Activated naive CD8-positive, alpha-beta T cell treated with anti-CD3 and anti-CD28 coated beads for 36 hours (primary cell): ENCODE measurements at regions not wholly inside any gene's neighbourhood (a gene's known extent, or its start where the extent isn't known, plus 50 kb on each side); places are given as distances from the start of the nearest gene placed in this dataset.

Source experiments
- DNase-seq: peaks from one replicate; pipeline ENCODE4 v3.0.0; 2021
- H3K27ac Mint-ChIP-seq: one replicate; pipeline ENCODE4 v1.8.0; 2022; ENCODE audit warnings: mild to moderate bottlenecking, moderate library complexity, mixed read lengths
- H3K27me3 Mint-ChIP-seq: one replicate; pipeline ENCODE4 v1.8.0; 2022; ENCODE audit warnings: mild to moderate bottlenecking, mixed read lengths
- H3K36me3 Mint-ChIP-seq: one replicate; pipeline ENCODE4 v1.8.0; 2021; ENCODE audit warnings: mild to moderate bottlenecking, mixed read lengths
- H3K4me1 Mint-ChIP-seq: one replicate; pipeline ENCODE4 v1.8.0; 2021; ENCODE audit warnings: mixed read lengths
- H3K4me3 Mint-ChIP-seq: one replicate; pipeline ENCODE4 v1.8.0; 2022; ENCODE audit warnings: mild to moderate bottlenecking, moderate library complexity, mixed read lengths
- H3K9me3 Mint-ChIP-seq: one replicate; pipeline ENCODE4 v1.8.0; 2022; ENCODE audit warnings: mixed read lengths

DNA sequence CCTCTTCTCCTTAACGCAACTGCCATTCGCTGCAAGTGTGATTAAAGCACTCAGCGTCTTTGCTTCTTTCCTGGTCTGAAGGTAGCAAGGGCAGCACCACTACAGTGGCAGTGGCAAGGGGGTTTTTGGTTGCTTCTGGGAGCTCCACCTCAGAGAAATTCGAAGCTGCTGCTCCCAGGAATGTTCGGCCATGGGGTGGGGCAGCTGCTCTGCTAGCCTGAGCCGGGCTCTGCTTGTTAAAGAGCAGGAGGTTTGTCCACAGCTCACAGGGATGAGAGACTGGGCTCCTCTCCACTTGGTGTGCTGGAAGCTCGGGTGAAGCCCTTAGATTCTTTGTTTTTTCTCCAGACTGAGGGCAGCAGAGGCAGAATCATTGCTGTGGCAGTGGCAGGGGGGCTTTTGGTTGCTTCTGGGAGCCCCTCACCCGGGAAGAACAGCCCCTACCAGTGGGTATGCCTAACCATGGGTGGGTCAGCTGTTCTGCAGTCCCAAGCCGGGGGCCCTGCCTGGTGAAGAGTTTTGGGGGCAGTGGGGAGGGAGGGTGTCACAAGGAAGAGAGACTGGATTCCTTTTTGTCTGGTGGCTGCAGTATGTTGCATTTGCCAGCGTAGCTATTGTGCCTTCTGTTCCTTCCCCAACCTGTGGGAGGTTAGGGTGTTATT, 340.2 kb downstream of the AEBP2 start:
- no peak for DNase-seq
- Mint-ChIP-seq H3K9me3 (peaks cover 1% of the 10 kb centered on the region), H3K27me3 (no peaks in the 10 kb centered on the region), H3K4me3 (no peak overlapping the region), H3K4me1 (no peaks in the 10 kb centered on the region), H3K36me3 (no peaks in the 10 kb centered on the region), H3K27ac (no peak overlapping the region)

DNA sequence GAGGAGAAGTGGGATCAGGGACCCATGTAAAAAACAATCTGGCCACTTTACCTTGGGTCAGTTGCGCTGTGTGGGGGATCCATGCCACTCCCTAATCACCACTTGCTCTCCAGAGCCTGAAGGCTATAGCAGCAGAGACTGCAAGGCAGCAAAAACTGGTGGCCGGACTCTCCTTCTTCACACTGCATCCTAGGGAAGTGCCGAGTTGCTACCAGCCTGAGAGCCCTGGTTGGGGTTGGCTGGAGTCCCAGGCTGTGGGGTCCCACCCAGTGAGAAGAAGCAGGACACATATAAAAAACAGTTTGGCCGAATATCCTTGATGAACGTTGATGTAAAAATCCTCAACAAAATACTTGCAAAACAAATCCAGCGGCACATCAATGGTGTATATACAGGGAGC, 341.2 kb downstream of the AEBP2 start:
- no peaks in the 10 kb centered on the region for H3K27me3 Mint-ChIP-seq
- H3K36me3 Mint-ChIP-seq = no peaks in the 10 kb centered on the region
- no peak for DNase-seq
- H3K9me3 Mint-ChIP-seq = peaks cover 1% of the 10 kb centered on the region
- H3K4me3 Mint-ChIP-seq = no peak overlapping the region
- H3K4me1 Mint-ChIP-seq = no peaks in the 10 kb centered on the region
- H3K27ac Mint-ChIP-seq = no peak overlapping the region

DNA sequence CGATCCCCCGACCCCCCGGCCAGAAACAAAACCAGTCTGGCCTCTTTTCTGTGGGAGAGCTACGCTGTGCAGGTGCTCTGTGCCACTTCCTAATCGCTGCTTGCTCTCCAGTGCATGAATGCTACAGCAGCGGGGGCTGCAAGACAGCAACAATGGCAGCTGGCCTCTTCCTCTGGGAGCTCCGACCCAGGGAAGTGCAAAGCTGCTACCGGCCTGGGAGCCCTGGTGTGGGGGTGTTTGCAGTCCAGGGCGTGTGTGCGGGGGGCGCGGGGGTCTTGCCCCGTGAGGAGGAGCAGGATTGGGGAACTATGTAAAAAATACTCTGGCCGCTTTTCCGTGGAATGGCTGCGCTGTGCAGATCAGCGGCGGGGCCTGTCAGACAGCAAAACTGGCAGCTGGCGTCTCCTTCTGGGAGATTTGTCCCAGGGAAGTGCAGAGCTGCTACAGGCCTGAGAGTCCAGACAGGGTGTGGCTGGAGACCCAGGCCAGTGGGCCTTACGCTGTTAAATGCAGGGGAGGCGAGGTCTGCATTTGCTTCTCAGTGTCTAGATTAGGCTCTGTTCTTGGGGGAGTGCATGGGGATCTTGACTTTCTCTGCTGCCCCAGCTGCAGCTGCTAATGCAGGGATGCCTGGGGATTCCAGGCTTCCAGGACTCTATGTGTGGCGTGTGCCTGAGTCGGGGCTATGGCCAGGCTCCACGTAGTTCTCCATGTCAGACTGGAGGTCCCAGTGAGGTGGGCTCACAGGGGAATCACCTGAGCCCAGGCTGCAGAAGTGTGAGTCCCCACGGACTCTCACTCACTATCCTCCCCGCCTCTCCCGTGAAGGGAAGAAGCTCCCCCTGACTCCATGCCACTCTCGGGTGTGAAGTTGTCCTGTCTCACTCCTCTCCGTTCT, 344.5 kb downstream of the AEBP2 start:
- no peaks in the 10 kb centered on the region for H3K27me3 Mint-ChIP-seq
- no peak for DNase-seq
- H3K4me1 Mint-ChIP-seq = no peaks in the 10 kb centered on the region
- H3K4me3 Mint-ChIP-seq = no peak overlapping the region
- H3K36me3 Mint-ChIP-seq = peaks cover 6% of the 10 kb centered on the region
- H3K9me3 Mint-ChIP-seq = peaks cover 14% of the 10 kb centered on the region
- no peak overlapping the region for H3K27ac Mint-ChIP-seq

DNA sequence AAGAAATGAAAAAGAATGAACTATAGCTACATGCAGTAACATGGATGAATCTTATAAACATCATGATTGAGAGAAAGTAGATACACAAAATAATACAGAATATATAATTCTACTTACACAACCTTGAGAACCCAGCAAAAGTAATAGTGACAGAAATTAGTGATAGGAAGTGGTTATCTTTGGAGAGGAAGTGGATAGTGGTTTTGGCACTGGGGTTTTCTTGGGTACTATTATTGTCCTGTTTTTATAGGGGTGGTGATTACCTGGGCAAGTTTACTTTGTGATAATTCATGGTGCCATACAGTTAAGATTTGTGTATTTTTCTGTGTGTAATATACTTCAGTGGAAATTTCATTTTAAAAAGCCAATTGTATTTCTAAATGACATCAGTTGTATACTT, 352.7 kb downstream of the AEBP2 start:
- no peak for DNase-seq
- Mint-ChIP-seq H3K27me3 (no peaks in the 10 kb centered on the region), H3K4me3 (no peak overlapping the region), H3K9me3 (peaks cover 9% of the 10 kb centered on the region), H3K4me1 (peaks cover 23% of the 10 kb centered on the region), H3K27ac (no peak overlapping the region), H3K36me3 (peaks cover 6% of the 10 kb centered on the region)

DNA sequence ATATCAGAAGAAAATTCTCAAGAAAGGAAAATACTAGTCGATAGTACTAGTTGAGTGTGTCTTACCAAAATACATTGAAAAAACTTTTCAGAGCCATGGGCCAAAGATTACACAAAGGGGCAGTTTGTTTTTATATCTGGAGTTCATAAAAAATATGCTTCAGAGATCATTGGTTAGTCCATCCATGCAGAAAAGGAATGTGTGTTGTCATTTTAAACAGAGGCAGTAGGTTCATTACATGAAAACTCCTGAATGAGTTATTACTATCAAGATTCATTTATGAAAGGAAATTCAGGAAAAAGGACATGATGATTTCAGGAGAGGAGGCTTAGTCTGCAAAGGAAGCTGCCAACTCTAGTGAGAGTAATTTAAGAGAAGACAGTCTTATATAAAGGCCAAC, 354.8 kb downstream of the AEBP2 start:
- no peak overlapping the region for H3K4me3 Mint-ChIP-seq
- peaks cover 3% of the 10 kb centered on the region for H3K9me3 Mint-ChIP-seq
- H3K36me3 Mint-ChIP-seq = no peaks in the 10 kb centered on the region
- peaks cover 23% of the 10 kb centered on the region for H3K4me1 Mint-ChIP-seq
- H3K27ac Mint-ChIP-seq = no peak overlapping the region
- H3K27me3 Mint-ChIP-seq = no peaks in the 10 kb centered on the region
- DNase-seq = no peak

DNA sequence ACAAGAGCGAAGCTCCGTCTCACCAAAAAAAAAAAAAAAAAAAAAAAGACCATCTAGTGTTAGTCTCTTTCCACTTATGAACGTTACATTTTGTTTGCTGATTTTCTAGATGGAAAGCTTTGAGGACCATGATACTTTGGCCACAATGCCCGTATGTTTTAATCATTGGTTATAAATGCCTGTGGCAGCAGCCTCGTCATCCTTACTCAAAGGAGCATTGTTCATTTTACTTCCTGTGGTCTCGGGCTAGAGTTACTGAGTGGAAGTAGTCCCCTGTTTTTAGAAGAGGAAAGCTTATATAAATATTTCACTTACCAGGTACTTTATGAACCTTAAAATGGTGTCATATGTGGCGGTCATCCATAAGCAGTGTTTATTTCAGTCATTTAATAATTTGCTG, 359.9 kb downstream of the AEBP2 start:
- DNase-seq = no peak
- no peaks in the 10 kb centered on the region for H3K27me3 Mint-ChIP-seq
- no peak overlapping the region for H3K4me3 Mint-ChIP-seq
- peaks cover 2% of the 10 kb centered on the region for H3K9me3 Mint-ChIP-seq
- no peak overlapping the region for H3K27ac Mint-ChIP-seq
- peaks cover 27% of the 10 kb centered on the region for H3K4me1 Mint-ChIP-seq
- no peaks in the 10 kb centered on the region for H3K36me3 Mint-ChIP-seq

DNA sequence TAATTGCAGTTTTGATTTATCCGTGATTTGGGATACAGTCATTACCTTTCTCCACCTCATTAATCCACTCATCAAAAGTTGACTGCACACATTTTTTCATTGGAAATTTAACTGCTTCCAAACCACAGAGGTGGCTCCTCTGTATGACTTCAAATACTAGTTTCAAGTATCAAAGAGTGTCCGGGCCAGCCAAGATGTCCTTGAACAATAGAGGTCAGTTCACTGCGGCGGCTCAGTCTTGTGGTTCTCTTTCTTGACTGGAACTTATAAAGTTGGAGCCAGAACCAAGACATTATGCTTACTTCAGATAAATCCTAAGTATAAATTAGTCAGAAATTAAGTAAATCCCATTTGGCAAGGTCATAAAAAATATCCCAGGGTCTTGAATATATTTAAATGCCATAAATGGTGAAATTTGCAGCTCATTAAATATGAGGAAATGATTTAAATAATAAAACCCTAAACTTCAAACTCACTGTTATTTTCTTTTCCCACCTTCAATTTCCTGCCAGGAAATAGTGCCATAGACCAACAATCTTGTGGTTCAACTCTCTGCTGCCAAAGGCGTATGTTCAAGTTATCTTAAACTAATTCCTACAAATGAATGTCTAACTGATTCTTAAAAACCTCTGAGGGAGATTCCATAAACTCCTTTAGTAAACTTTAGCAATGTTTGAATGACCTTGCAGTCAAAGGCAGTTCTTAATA, 360.8 kb downstream of the AEBP2 start:
- Mint-ChIP-seq H3K9me3 (peaks cover 2% of the 10 kb centered on the region), H3K27ac (peak overlapping the region; percentile 88), H3K4me3 (no peak overlapping the region), H3K27me3 (no peaks in the 10 kb centered on the region), H3K4me1 (peaks cover 27% of the 10 kb centered on the region), H3K36me3 (no peaks in the 10 kb centered on the region)
- no peak for DNase-seq

DNA sequence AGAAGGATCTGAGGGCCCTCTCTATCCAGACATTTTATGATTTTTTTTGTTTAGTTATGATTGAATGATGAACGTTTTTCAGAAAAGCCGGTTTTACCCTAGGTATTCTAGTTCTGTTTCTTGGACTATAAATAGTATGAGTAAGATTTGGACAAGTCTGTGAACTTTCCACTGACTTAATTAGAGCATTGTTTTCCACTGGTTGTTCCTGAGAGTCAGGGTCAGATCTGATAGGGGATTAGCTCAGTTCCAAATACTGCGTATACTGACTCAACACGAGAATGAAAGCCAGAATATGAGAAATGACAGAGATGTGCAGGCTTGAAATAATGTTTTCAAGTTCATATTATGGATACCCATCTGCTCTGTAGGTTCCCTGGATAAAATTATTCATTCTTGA, 361.6 kb downstream of the AEBP2 start:
- peak overlapping the region; percentile 83 for H3K27ac Mint-ChIP-seq
- DNase-seq = no peak
- no peaks in the 10 kb centered on the region for H3K36me3 Mint-ChIP-seq
- peaks cover 27% of the 10 kb centered on the region for H3K4me1 Mint-ChIP-seq
- no peak overlapping the region for H3K4me3 Mint-ChIP-seq
- H3K27me3 Mint-ChIP-seq = no peaks in the 10 kb centered on the region
- peaks cover 2% of the 10 kb centered on the region for H3K9me3 Mint-ChIP-seq

DNA sequence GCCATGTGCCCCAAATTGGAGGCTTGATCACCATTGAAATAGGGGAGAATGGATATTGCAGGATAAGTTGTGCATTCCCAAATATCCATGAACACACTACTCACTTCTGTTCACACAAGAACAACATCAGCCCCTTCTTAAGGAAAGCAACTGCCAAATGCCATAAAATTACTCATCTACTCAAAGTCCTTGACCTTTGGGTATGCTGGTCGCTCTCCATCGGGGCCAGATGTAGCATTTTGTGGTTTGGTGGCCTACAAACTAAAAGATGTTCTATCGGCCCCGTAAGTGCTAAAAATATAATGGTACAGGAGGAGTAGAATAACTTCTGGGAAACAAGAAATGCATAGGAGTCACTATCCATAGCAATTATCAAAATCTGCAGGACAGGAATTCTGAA, 362.6 kb downstream of the AEBP2 start:
- Mint-ChIP-seq H3K27me3 (no peaks in the 10 kb centered on the region), H3K4me1 (peaks cover 27% of the 10 kb centered on the region), H3K4me3 (no peak overlapping the region), H3K36me3 (no peaks in the 10 kb centered on the region), H3K27ac (peak overlapping the region; percentile 34), H3K9me3 (peaks cover 2% of the 10 kb centered on the region)
- DNase-seq = no peak

DNA sequence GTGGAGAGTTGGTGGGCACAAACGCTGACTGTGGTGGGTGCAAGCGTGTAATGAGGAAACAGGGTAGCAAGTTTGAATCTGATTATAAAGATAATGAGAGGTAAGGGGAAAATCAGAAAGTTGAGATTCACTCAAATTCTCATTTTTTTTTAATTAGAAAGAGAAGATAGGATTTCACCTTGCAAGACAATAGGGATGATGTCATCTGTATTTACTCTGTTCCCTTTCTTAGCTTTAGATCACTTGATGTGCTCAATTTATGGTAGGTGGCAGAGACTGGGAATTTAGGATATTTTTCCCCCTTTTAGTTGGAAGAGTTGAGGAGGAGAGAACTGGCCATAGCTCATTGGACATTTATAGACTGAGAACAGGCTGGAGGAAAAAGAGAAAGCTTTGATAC, 363.6 kb downstream of the AEBP2 start:
- Mint-ChIP-seq H3K4me1 (peaks cover 27% of the 10 kb centered on the region), H3K4me3 (no peak overlapping the region), H3K27me3 (no peaks in the 10 kb centered on the region), H3K27ac (no peak overlapping the region), H3K36me3 (no peaks in the 10 kb centered on the region), H3K9me3 (peaks cover 1% of the 10 kb centered on the region)
- DNase-seq = no peak

DNA sequence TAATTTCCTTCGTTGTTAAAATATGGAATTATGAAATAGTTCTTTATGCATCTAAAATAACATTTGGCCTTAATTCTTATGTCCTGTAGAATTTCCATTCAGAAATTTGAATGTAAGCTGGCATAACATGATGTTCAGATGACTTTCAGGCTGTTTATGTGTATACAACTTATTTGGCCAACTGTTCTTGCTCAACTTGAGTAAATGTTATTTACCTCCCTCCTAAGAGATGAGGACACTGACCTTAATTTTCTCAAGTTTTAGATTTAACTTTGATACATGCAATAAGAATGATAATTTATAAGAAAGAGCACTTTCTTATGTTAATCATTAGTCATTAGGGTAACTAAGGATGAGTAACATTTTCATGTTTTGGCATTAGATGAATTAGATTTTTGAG, 365.4 kb downstream of the AEBP2 start:
- Mint-ChIP-seq H3K36me3 (no peaks in the 10 kb centered on the region), H3K27me3 (no peaks in the 10 kb centered on the region), H3K4me1 (peaks cover 23% of the 10 kb centered on the region), H3K4me3 (no peak overlapping the region), H3K27ac (no peak overlapping the region), H3K9me3 (peaks cover 4% of the 10 kb centered on the region)
- DNase-seq = no peak

DNA sequence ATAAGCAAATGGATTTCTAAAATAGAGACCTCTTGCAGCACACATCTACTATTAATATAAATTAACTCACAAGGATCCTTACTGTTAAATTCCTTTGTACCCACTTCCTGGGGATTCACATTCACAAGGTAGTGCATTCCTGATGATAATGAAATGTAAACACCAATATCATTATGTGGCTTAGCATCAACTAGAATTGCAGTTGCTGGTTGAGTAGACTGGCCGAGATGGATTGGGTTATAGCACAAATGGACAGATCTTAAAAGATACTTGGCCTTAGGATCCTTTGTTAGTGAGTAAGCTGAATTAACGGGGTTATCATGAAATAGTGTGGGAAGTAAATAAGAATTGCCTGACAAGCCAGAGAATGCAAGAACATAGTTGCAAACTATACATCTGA, 369.1 kb downstream of the AEBP2 start:
- H3K36me3 Mint-ChIP-seq = no peaks in the 10 kb centered on the region
- no peak overlapping the region for H3K4me3 Mint-ChIP-seq
- H3K4me1 Mint-ChIP-seq = no peaks in the 10 kb centered on the region
- DNase-seq = no peak
- no peaks in the 10 kb centered on the region for H3K27me3 Mint-ChIP-seq
- peaks cover 4% of the 10 kb centered on the region for H3K9me3 Mint-ChIP-seq
- no peak overlapping the region for H3K27ac Mint-ChIP-seq

DNA sequence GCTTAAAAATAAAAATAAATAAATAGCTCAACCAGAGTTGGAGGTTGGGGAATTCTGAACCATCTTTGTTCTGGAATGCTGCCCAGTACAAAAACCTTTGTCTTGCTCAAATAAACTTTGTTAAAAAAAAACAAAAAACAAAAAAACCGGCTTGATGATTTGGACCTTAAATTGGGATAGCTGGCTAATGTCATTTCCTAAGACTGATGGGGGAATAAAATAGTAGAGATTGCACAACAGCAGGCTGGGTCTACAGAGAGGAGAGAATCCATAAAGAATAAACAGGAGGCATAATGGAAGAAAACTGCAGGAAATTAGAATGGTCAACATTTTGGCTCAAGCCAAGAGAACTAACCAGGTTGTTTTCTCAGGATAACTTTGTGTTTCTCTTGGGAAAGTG, 370.9 kb downstream of the AEBP2 start:
- H3K4me3 Mint-ChIP-seq = no peak overlapping the region
- no peak for DNase-seq
- H3K27me3 Mint-ChIP-seq = no peaks in the 10 kb centered on the region
- H3K4me1 Mint-ChIP-seq = no peaks in the 10 kb centered on the region
- no peaks in the 10 kb centered on the region for H3K36me3 Mint-ChIP-seq
- no peak overlapping the region for H3K27ac Mint-ChIP-seq
- H3K9me3 Mint-ChIP-seq = peaks cover 7% of the 10 kb centered on the region

DNA sequence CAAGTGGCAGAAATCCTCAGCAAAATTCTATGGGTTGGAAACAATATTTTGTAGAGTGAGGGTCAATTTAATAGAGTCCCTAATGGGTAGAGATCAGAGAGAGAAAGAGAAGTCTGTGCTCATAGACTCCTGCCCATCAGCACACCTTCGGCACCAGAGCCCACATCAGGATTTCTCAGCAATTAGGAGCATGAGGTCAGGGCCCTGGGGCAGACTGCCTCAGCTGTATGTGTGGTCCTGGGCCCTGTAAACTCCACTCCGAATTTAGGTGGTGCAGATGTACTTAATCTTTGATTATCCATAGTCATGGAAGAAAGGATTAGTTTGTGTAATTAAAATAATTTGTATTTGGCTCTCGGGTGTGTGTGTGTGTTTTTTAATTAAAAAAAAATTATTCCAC, 372.6 kb downstream of the AEBP2 start:
- Mint-ChIP-seq H3K36me3 (no peaks in the 10 kb centered on the region), H3K4me1 (no peaks in the 10 kb centered on the region), H3K4me3 (no peak overlapping the region), H3K9me3 (peaks cover 11% of the 10 kb centered on the region), H3K27me3 (no peaks in the 10 kb centered on the region), H3K27ac (no peak overlapping the region)
- DNase-seq = no peak

DNA sequence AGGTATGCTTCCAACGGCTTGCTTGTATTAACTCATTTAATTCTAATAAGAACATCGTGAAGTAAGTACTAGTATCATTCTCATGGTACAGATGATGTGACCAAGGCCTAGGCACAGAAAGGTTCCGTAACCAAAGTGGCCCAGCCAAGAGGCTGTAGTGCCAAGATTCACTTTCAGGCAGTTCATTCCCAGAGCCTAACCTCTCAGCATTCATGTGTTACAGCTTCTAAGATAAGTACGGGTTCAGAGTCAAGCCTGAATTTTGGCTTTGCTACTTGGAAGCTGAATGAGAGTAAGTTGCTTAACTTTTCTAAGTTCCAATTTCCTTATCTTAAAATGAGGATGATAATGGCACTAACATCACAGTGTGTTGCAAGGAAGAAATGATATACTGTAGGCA, 379.9 kb downstream of the AEBP2 start:
- no peaks in the 10 kb centered on the region for H3K4me1 Mint-ChIP-seq
- DNase-seq = no peak
- H3K9me3 Mint-ChIP-seq = peaks cover 10% of the 10 kb centered on the region
- no peaks in the 10 kb centered on the region for H3K36me3 Mint-ChIP-seq
- no peak overlapping the region for H3K4me3 Mint-ChIP-seq
- no peaks in the 10 kb centered on the region for H3K27me3 Mint-ChIP-seq
- H3K27ac Mint-ChIP-seq = no peak overlapping the region
